ENCODE measurements at regions not wholly inside any gene's neighbourhood (a gene's known extent, or its start where the extent isn't known, plus 50 kb on each side); places are given as distances from the start of the nearest gene placed in this dataset.

DNA sequence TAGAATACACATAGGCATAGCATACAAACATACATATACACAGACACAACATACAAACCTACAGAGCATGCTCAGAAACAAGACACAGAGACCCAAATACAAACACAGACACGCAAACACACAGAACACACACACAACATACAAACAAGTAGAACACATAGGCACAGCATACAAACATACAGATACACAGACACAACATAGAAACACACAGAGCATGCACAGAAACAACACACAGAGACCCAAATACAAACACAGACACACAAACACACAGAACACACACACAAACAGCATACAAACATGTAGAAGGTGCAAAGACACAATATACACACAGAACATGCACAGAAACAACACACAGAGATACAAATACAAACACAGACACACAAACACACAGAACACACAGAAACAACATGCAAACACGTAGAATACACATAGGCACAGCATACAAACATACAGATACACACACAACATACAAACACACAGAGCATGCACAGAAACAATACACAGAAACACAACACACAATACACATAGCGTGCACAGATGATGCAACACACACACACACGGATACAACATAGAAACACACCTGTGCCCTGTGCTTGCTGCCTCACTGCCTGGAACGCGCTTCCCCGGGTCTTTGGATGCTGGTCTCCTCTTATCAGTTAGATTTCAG lies 469.0 kb upstream of the CDH4 start:
- no peak for DNase-seq
- no peak for ATAC-seq
- intact Hi-C loops (cut with DNase I, micrococcal nuclease): no loop called here
- Histone ChIP-seq H3K9me3 (peaks cover 6% of the 10 kb centered on the region), H3K36me3 (ENCODE audit: low read depth) (no peaks in the 10 kb centered on the region), H3K4me1 (ENCODE audit: low read depth) (no peaks in the 10 kb centered on the region), H3K4me3 (no peak overlapping the region)
- TF ChIP-seq, protein P1, sequence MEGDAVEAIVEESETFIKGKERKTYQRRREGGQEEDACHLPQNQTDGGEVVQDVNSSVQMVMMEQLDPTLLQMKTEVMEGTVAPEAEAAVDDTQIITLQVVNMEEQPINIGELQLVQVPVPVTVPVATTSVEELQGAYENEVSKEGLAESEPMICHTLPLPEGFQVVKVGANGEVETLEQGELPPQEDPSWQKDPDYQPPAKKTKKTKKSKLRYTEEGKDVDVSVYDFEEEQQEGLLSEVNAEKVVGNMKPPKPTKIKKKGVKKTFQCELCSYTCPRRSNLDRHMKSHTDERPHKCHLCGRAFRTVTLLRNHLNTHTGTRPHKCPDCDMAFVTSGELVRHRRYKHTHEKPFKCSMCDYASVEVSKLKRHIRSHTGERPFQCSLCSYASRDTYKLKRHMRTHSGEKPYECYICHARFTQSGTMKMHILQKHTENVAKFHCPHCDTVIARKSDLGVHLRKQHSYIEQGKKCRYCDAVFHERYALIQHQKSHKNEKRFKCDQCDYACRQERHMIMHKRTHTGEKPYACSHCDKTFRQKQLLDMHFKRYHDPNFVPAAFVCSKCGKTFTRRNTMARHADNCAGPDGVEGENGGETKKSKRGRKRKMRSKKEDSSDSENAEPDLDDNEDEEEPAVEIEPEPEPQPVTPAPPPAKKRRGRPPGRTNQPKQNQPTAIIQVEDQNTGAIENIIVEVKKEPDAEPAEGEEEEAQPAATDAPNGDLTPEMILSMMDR (IDR thresholded peaks at IDR 0.05): no peak

DNA sequence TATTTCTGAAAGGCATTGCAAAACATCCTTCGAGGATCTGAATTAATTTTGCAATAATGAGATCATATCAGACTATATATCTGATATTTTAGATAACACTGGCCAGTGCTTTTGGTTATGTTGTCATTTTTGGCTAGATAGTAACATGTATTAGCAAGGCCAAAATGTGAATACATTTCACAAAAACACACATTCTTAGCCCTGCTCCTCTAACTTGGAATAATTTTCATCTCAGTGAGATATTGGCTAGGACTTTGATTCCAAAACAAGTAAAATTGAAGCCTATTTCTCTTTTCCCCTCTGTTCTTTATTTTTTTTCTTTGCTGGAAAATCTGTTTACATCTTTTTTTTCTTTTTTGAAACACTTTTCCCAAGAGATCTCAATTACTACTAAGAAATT lies 466.8 kb upstream of the CDH4 start:
- no peaks in the 10 kb centered on the region for H3K4me1 ChIP-seq (ENCODE audit: low read depth)
- TF ChIP-seq, protein P1 (IDR thresholded peaks at IDR 0.05): no peak
- no peaks in the 10 kb centered on the region for H3K9me3 ChIP-seq
- no peak for DNase-seq
- no peak overlapping the region for H3K4me3 ChIP-seq
- intact Hi-C loops (cut with DNase I, micrococcal nuclease): no loop called here
- no peaks in the 10 kb centered on the region for H3K36me3 ChIP-seq (ENCODE audit: low read depth)
- ATAC-seq: no peak

DNA sequence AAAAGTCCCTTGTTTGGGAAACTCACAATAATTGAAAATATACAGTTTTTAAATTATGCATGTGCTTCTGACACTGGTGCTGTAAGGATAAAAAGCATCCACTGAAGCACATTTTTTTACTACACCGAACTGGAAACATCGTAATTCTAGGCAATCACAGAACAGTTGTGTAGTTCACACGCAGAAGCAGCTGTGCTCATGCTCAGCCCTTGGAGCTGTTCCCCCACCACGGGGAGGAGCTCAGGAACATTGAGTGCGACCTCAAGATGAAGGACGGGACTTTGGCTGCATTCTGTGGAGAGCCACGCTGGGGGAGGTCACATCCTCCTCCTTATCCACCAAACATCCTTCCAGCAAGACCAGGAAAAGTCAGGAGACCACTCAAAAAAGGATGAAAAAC lies 466.3 kb upstream of the CDH4 start:
- TF ChIP-seq, protein P1 (IDR thresholded peaks at IDR 0.05): no peak
- no peak overlapping the region for H3K4me3 ChIP-seq
- H3K9me3 ChIP-seq: no peaks in the 10 kb centered on the region
- peak in 1 of 3 donors; percentile 9 for DNase-seq
- H3K4me1 ChIP-seq (ENCODE audit: low read depth): no peaks in the 10 kb centered on the region
- no peaks in the 10 kb centered on the region for H3K36me3 ChIP-seq (ENCODE audit: low read depth)
- intact Hi-C loops (cut with DNase I, micrococcal nuclease): no loop called here
- no peak for ATAC-seq

DNA sequence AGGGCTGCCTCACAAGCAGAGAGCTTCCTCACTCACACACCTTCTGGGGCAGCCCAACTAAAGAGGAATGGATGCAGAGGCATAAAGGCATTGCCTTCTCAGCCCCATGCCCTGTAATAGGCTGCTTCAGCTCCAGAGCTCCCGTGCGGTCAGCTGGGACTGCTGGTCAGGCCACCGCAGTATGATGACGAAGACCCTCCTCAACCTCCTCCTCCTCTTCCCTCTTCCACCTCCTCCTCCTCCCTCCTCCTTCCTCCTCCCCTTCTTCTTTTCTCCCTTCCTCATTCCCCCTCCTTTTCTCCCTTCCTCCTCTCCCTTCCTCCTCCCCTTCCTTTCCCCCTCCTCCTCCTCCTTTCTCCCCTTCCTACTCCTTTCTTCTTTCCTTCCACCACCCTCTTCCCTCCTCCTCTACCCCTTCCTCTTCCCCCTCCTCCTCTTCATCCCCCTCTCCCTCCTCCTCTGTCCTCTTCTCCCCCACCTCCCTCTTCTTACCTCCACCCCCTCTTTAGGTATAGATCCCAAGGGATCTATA lies 465.3 kb upstream of the CDH4 start:
- intact Hi-C loops (cut with DNase I, micrococcal nuclease): no loop called here
- H3K9me3 ChIP-seq: no peaks in the 10 kb centered on the region
- H3K36me3 ChIP-seq (ENCODE audit: low read depth): no peaks in the 10 kb centered on the region
- DNase-seq: no peak
- no peak overlapping the region for H3K4me3 ChIP-seq
- no peaks in the 10 kb centered on the region for H3K4me1 ChIP-seq (ENCODE audit: low read depth)
- TF ChIP-seq, protein P1 (IDR thresholded peaks at IDR 0.05): no peak
- ATAC-seq: no peak

DNA sequence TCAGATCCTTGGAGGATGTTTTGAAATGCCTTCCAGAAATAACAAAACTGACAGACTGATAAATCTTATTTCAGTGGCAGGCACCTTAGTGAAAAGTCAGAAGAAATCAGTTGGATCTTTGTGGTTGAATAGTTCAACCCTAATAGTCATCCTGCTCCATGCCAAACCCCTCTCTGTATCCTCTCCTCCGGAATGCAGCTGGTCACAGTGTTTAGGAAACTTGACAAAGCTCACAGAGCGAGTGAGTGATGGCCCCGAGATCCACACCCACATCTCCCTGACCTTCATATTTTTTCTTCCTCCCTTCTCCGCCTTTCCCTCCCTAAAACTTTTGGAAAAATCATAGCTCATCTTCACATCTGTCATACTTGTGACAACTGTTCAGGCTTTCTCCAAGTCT lies 464.8 kb upstream of the CDH4 start:
- no peaks in the 10 kb centered on the region for H3K9me3 ChIP-seq
- TF ChIP-seq, protein P1 (IDR thresholded peaks at IDR 0.05): no peak
- H3K36me3 ChIP-seq (ENCODE audit: low read depth): no peaks in the 10 kb centered on the region
- H3K4me3 ChIP-seq: no peak overlapping the region
- no peak for DNase-seq
- intact Hi-C loops (cut with DNase I, micrococcal nuclease): no loop called here
- no peak for ATAC-seq
- H3K4me1 ChIP-seq (ENCODE audit: low read depth): no peaks in the 10 kb centered on the region
